ENCODE measurements at regions not wholly inside any gene's neighbourhood (a gene's known extent, or its start where the extent isn't known, plus 50 kb on each side); places are given as distances from the start of the nearest gene placed in this dataset.

GRCh38 chr3:26089249-26089648, 299.4 kb downstream of the OXSM start:
- no peak for TF ChIP-seq CTCF (IDR thresholded peaks at IDR 0.05; ENCODE audit: low read depth, low read length)
- TF ChIP-seq, protein P1, sequence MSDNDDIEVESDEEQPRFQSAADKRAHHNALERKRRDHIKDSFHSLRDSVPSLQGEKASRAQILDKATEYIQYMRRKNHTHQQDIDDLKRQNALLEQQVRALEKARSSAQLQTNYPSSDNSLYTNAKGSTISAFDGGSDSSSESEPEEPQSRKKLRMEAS (IDR thresholded peaks at IDR 0.05; ENCODE audit: low read depth, low read length): no peak
- no peak for TF ChIP-seq POLR2A (IDR thresholded peaks at IDR 0.05; ENCODE audit: extremely low read depth, insufficient read length)
- no peak for TF ChIP-seq MYC (IDR thresholded peaks at IDR 0.05; ENCODE audit: low read depth, low read length)
